LNCaP clone FGC (cell line): ENCODE measurements at regions not wholly inside any gene's neighbourhood (a gene's known extent, or its start where the extent isn't known, plus 50 kb on each side); places are given as distances from the start of the nearest gene placed in this dataset.

Experiments used
- DNase-seq: peaks from one replicate; pipeline ENCODE4 v3.0.0-alpha.2; 2011; ENCODE audit warnings: low read depth
- H3K4me3 ChIP-seq: 2 replicates; pipeline ENCODE4 v1.5.1; 2011; ENCODE audit warnings: mild to moderate bottlenecking, low read depth, low read length, control low read depth
- TF ChIP-seq, protein P1 (sequence below): IDR thresholded peaks from 2 replicates; pipeline ENCODE4 v1.5.1; 2012; ENCODE audit warnings: mild to moderate bottlenecking; ENCODE audit not compliant: control insufficient read depth, insufficient read depth; ENCODE audit errors: extremely low read depth

DNA sequence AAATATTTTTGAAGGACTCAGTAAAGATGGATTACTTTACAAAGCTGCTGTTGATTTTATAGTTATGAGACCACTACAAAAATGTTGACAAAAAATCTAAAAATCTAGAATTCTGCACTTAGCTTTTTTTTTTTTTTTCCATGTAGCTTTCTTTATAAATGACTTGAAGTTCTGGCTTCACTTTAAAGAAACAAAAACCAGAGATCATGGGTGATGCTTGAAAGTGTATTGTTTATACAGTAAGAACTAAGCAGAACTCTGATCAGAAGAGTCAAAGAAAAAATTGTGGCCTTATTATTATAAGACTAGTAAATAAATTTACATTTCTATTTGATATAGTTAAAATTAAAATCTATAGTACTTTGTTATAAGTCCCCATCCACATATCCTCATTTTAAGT lies 301.7 kb downstream of the BLID start:
- no peak overlapping the region for H3K4me3 ChIP-seq
- TF ChIP-seq, protein P1, sequence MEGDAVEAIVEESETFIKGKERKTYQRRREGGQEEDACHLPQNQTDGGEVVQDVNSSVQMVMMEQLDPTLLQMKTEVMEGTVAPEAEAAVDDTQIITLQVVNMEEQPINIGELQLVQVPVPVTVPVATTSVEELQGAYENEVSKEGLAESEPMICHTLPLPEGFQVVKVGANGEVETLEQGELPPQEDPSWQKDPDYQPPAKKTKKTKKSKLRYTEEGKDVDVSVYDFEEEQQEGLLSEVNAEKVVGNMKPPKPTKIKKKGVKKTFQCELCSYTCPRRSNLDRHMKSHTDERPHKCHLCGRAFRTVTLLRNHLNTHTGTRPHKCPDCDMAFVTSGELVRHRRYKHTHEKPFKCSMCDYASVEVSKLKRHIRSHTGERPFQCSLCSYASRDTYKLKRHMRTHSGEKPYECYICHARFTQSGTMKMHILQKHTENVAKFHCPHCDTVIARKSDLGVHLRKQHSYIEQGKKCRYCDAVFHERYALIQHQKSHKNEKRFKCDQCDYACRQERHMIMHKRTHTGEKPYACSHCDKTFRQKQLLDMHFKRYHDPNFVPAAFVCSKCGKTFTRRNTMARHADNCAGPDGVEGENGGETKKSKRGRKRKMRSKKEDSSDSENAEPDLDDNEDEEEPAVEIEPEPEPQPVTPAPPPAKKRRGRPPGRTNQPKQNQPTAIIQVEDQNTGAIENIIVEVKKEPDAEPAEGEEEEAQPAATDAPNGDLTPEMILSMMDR: no peak
- no peak for DNase-seq

DNA sequence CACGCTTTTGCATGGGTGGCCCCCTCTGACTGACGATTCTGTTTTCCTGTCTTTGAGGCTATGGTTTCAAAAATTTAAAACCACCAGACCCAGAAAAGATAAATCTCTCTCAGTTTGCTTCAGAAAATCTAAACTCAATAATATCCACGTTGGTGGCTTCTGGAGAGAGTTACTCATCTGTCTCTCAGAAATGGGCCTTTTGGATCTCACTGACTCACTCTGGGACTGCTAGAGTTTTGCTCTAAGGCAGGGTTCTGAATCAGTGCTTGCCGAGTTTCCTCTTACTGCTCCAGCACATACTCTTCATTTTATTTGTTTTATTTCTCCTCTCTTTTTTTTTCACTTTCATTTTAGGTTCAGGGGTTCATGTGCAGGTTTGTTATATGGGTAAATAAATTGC lies 305.7 kb downstream of the BLID start:
- no peak overlapping the region for H3K4me3 ChIP-seq
- TF ChIP-seq, protein P1: no peak

DNA sequence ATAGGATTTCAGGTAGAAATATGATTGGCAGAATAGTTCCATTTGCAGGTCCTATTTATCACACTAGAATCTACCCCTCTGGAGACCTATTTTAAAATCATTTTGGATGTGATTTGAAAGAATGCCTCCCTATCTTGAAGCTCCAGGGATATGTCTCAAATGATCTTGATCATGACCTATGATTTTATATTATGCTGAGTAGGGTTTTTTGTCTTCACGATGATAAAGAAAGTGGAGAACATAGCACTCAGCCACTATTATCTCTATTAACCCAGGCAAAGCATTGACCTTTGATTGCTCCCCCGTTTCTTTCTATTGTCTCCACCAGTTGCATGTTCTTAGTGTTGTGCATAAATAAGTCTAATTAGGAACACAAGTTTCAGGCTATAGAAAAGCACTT lies 307.9 kb downstream of the BLID start:
- no peak overlapping the region for H3K4me3 ChIP-seq
- TF ChIP-seq, protein P1: no peak
- no peak for DNase-seq

More for the DNA sequence above, 305.7 kb downstream of the BLID start:
- no peak for DNase-seq

DNA sequence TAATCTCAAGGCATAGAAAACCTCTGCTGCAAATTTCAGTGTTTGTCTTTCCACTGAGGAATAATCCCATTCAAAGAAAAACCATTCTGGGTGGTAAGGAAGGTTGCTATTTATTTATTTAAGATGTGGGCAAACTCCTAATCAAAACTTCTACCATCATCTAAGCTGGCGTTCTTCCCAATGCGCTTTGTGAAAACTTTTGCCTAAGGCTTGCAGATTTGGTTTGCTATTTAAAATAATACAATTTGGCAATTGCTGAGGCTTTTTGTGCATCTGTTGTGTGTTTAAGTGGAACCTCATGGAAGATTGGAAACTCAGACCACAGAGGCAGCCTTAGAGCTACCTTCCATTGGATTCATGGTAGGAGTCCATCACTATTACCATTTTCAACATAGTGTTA lies 309.0 kb downstream of the BLID start:
- no peak overlapping the region for H3K4me3 ChIP-seq
- no peak for DNase-seq
- TF ChIP-seq, protein P1: no peak

DNA sequence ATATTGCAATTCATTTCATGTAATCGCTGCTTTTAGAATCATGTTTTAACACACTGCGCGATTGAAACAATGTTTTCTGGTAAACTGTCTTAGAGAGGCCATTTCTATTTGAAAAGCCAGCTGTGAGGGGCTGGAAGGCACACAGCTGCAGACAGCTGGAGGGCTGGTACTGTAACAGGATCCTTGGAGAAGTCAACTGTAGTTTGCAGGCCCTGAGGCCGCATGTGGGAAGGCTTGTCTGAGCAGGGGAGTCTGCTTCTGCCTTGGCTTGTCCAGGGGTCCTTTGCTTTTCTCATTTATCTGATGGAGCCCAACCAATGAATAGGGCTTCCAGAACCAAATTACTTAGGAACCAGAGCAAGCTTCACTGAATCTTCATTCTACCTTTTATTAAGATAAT lies 313.5 kb downstream of the BLID start:
- DNase-seq: no peak
- H3K4me3 ChIP-seq: no peak overlapping the region
- TF ChIP-seq, protein P1: no peak

DNA sequence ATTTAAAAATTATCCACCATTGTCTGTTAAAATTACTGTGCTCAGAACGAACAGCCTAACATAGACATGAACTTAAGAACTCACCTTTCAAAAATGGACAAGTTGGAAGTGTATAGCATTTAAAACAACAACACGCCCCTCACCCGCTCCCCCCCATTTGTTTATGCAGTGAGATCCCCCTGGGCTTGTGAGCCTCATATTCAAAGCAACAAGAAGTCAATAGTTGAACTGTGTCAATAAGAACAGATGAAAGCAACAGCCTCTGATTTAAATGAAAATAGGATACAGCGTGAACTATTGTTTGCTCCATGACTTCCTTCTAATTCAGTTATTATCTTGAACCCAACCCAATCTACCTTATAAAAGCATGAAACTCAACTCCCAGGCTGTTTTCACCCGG lies 314.2 kb downstream of the BLID start:
- no peak overlapping the region for H3K4me3 ChIP-seq
- no peak for DNase-seq
- TF ChIP-seq, protein P1: no peak

GRCh38 chr11:121801394-121801748 lies 314.6 kb downstream of the BLID start:
- no peak overlapping the region for H3K4me3 ChIP-seq
- TF ChIP-seq, protein P1: no peak
- no peak for DNase-seq
